Epidermal melanocyte (primary cell): ENCODE measurements at regions not wholly inside any gene's neighbourhood (a gene's known extent, or its start where the extent isn't known, plus 50 kb on each side); places are given as distances from the start of the nearest gene placed in this dataset.
"Not testable (repeated sequence)": the region's sequence is repeated elsewhere in the genome, so short reads cannot be mapped to it uniquely, and the experiment has no call there.

Experiments
- DNase-seq: peaks from one replicate; pipeline ENCODE4 v3.0.0; 2011; ENCODE audit warnings: low spot score; ENCODE audit not compliant: insufficient read length

DNA sequence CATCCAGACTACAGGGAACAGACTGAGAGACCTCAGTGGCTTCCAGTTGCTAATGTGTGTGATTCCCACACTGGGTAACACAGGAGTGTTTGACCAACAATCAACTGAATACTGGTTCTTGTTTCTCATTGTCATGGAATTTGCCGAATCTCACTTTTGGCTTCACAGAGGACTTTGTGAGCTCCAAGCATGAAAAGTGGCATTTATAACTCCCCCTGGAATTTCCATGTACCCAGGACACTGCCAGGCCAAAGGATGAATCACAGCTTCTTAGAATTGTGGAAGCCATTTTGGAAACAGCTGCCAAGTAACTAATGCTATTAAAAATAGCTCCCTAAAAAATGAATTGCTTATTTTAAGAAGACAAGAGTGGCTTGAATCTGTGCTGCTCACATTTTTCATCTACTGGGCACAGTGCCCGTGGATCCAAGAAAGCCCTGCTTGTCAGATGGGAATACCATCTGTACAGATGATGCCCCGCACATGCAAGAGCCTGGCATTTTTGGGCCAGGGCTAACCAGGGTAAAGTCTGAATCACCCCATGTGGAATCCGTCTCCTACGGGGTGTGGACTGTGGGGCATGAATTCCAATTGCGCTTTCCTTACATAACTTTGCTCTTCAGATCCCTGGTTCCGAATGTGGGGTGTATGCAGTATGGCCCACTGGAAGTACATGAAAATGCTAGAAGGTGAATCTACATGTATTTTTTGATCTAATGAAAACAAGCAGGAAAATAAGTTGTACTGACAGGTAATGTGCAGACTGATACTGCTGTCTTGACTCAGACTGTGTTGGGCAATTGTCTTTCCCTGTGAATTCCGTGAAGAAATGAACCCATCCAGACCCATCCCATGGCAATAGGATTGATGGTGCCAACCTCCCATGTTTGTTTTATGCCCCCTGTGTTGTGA, 487.3 kb downstream of the SIPA1L2 start:
- peak; percentile 59 for DNase-seq

DNA sequence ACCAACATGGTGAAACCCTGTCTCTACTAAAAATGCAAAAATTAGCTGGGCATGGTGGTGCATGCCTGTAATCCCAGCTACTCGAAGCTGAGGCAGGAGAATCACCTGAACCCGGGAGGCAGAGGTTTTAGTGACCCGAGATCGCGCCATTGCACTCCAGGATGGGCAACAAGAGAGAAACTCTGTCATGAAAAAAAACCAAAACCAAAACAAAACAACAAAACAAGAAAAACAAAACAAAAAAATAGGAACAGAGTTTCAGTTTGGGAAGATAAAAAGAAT, 488.8 kb downstream of the SIPA1L2 start:
- DNase-seq: not testable (repeated sequence)

DNA sequence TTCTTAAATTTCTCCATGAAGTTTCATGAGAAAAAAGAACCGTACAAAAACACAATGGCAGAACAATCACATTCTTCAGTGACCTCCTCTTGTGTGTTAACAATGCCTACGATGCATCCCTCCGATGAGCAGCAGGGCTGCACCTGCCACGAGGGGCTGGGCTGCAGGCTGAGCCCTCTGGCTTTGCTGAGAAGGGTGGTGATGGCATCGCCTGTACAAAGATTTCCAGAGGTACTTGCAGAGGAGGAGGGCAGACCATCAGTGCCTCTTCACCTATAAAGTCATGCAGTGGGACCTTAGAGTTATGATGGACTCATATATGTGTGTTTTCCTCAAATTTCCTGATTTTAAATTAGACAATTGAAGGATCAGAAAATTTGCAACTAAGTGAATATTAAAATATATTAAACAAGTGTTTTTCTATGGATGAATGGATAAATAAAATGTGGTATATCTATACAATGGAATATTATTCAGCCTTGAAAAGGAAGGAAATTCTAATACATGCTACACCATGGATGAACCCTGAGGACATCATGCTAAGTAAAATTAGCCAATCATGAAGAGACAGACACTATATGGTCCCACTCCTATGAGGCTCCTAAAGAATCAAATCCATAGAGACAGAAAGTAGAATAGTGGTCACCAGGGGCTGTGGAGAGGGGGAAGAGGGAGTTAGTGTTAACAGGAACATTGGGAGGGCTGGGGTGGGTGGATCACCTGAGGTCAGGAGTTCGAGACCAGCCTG, 489.3 kb downstream of the SIPA1L2 start:
- DNase-seq: no peak

DNA sequence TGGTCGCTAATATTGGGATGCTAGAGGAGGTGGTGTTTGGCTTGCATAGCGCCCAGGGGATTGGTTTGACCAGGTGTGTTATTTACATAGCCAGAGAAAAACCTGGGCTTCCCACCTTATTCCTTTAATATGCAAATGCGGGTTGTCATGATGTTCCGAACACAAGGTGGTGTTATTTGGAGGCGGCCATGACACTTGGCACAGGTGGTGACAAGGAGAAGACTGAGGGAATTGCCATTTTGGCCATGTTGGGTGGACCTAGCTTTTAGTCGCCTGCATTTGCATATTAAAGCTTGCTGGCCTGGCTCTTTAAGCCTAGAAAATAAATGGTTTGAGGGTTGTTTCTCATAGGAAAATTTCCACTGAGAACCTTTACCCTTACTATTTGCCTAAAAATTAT, 490.5 kb downstream of the SIPA1L2 start:
- DNase-seq: no peak

DNA sequence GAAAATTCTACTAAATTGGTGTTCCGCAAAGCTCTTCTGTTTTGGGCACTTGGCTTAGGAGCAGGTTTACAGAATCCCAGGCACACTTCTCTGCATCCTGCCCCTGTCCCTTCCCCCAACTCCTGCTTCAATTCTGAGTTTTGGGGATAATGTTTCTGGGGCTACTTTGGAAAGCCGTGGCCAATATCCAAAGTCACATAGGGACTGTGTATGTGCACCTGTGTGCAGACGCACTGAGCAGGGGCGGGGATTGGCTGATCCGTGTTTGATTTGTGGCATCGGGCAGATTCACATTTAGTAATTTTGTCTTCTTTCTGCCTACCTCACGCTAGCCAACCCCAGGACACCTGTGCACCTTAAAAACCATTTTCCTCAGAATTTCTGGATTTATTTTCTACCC, 491.9 kb downstream of the SIPA1L2 start:
- DNase-seq: no peak

DNA sequence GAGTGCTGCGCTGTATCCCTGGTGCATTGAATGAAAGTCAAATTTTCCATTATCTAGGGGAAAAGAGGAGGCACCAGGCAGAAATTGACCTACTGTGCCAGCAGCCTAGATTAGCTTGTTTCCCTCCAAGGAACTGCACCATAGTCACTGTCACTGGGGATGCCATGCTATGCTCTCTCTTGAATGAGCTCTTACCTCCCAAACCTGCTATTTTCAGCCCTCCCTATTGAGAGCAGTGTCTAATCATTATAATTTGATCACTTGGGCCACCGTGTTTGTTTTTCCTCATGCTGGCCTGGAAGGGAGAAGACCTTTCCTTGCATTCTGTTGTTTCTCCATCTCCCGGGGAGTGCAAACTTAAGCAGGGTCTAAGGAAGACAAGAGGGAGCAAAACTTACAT, 492.9 kb downstream of the SIPA1L2 start:
- no peak for DNase-seq

DNA sequence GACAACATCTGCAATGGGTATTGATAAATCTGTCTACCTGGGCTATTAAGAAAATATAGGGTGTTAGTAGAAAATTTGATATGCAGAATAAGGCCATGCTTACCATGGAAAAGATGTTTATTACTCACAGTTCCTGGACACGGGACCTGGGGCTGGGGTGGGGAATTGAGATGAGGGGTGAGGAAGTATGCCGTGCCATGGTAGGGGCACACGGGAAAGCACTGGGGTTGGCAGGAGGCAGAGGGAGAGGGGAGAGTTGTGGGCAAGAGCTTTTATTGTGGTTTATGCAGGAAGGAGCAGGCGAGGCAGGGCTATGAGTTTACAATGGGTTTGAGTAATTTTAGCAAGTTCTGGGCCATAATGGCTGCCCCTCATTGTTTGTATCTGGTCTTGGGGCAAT, 493.8 kb downstream of the SIPA1L2 start:
- DNase-seq: no peak

DNA sequence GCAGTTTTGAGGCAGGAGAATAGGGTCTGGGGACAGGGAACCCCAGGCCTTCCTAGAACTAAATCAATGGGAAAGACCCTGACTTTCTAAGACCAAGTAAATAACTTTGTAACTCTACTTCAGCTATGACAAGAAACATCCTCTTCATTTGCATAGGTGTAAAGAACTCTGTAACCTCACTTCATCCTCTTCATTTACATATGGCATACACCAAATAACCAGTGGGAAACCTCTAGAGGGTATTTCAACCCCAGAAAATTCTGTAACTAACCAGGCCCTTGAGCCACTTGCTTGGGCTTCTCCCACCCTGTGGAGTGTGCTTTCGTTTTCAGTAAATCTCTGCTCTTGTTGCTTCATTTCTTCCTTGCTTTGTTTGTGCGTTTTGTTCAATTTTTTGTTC, 495.6 kb downstream of the SIPA1L2 start:
- no peak for DNase-seq

DNA sequence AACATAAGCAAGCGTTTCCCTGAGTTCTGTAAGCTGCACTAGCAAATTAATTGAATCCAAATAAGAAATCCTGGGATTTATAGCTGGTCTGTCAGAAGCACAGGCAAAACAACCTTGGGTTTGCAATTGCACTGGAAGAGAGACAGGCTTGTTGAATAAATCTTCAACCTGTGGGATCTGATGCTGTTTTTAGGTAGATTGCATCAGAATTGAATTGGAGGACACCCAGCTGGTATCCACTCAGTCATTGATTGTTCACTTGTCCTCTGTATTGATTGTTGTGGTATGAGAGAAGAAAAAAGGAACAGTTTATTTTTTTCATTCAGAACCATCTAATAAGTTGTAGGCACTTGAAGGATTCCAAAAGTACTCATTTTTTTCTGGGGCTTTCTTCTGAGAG, 497.4 kb downstream of the SIPA1L2 start:
- DNase-seq: no peak

DNA sequence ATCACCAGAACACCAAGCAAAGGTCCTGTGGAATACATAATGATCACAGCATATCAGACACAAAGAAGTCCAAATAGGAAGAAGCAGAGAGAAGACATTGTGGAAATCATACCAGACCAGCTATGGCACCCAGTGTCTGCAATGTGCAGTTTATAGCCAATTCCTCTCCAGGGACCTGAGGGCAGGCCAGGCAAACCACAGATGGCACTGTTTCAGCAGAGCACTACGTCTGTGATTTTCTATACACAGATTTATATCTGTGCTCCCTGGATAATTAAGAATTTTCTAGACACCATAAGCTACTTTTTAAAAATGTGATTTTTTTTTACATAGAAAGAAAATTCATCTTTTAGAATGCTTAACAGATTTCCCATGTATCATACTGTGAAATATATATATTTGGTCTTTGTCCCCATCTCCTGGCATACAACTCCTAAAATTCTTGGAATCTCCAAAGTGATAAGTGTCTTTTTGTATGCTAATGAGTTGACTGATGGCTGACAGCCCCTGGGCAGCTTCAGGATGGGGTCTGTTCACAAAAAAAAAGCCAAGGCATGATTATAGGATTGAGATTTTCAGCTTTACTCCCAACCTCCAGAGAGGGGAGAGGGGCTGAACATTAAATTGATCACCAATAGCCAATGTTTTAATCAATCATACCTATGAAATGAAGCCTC, 498.1 kb downstream of the SIPA1L2 start:
- no peak for DNase-seq

DNA sequence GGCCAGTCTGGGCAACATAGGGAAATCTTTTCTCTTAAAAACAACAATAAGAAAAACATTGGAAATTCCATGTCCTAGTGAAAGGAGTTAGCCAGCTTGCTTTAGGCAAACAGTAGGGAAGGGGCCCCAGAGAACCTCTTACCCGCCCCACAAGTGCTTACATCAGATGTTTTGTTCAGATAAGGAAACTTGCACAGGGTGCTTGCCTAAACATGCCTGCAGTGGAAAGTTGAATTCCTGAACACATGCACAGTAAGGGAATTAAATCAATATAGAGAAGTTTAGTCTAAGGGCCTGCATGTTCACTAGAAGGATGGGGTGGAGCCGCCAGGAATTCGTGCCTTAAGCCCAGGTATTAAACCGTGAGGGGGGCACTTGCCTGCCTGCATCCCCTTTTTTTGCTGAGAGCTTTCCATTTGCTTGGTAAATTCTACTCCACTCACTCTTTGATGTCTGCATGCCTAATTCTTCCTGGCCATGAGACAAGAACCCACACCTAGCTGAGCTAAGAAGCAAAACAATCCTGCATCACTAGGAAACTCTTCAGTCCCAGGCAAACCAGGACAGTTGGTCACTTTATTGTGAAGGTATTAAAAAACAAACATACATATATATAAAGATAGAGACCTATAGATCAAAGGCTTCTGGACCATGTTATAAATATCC, 499.0 kb downstream of the SIPA1L2 start:
- DNase-seq: no peak

DNA sequence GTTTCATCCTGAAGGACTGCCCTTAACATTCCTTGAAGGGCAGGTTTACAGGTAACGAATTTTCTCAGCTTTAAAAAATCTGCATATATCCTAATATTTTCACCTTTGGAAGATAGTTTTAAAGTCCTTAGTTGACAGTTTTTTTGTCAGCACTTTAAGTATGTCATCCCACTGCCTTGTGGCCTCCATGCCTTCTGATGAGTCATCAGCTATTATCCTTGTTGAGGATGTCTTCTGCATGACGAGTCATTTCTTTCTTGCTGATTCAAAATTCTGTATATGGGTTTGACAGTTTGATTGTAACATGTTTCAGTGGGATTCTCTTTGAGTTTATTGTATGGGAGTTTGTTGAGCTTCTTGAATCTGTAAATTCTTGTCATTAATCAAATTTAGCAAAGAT, 500.6 kb downstream of the DISC1 start:
- DNase-seq: no peak

DNA sequence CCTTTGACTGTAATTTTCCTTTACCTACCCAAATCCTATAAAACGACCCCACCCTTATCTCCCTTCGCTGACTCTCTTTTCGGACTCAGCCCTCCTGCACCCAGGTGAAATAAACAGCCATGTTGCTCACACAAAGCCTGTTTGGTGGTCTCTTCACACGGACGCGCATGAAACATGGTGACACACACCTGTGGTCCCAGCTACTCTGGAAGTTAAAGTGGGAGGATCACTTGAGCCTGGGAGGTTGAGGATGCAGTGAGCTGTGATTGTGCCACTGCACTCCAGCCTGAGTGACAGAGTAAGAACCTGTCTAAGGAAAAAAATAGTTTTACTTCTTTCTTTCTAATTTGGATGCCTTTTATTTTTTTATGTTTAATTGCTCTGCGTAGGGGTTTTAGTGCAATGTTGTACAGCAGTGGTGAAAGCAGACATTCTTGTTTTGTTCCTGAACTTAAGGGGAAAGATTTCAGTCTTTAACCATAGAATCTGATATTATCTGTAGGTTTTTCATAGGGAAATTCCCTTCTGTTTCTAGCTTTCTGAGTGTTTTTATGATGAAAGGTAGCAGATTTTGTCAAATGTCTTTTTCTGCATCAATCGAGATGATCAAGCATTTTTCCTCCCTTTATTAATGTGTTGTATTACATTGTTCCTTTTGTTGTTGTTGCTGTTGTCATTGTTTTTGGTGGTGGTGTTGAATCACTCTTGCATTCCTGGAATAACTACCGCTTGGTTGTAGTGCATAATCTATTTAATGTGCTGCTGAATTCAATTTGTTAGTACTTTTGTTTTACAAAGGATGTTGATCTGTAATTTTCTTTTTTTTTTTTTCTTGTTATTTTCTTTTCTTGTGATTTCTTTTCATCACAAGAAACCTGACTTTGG, 497.4 kb downstream of the DISC1 start:
- DNase-seq: no peak

DNA sequence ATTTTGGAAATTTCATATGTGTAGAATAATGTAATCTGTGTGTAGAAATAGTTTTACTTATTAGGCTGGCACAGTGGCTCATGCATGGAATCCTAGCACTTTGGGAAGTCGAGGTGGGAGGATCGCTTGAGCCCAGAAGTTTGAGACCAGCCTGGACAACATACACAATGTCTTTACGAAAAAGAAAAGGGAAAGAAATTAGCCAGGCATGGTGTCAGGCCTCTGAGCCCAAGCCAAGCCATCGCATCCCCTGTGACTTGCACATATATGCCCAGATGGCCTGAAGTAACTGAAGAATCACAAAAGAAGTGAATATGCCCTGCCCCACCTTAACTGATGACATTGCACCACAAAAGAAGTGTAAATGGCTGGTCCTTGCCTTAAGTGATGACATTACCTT, 491.3 kb downstream of the DISC1 start:
- DNase-seq: not testable (repeated sequence)

DNA sequence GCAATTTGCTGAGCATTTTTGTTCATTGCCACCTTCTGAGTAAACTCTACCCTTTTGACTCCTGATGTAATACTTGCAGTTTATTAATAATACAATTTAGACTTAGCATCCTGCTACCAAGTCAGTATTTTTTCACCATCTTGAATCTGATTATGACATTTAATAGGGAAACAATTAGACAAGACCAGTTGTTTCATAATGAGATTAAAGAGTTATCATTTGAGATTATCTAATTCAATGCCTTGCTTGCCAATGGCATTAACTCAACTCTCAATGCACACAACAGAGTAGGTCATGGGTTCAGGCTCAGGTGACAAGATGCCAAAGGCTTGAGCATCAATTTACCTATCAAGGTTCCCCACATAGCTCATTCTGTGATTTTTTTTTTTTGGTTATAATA, 488.4 kb downstream of the DISC1 start:
- no peak for DNase-seq

DNA sequence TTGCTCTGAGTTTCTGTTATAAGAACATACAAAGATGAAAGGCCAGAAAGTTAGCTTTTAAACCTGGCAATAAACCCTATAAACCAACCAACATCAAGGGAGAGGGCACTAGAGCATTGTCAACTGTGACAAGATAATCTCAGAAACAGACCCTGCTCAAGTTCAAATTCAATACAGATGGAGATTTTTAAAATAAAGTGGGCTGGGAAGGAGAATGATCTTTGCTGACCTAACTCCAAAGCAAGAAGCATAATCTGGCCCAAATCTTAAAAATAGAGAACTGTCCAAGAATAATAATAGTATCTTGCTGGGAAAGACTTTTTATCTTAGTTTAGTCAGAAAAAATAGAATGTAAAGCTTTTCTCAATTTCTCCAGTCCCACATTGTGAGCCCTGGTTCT, 485.5 kb downstream of the DISC1 start:
- DNase-seq: no peak

DNA sequence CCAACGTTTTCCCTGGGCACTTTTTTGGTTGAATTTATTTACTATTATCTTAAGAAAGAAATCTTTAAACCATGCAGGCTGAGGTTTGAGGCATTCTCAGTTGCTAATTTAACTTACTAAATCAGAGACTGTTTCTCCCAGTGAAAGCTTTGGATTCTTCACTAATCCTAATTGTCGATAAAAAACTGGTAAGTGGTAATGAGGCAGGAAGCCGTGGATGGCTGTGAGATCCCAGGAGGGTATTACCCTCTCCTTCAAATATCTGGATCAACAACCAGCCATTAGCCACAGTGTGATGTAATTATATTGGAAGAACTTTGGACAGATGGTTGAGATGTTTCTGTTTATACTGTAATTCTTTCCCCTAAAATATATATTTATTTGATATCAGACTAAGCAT, 485.0 kb downstream of the DISC1 start:
- no peak for DNase-seq

DNA sequence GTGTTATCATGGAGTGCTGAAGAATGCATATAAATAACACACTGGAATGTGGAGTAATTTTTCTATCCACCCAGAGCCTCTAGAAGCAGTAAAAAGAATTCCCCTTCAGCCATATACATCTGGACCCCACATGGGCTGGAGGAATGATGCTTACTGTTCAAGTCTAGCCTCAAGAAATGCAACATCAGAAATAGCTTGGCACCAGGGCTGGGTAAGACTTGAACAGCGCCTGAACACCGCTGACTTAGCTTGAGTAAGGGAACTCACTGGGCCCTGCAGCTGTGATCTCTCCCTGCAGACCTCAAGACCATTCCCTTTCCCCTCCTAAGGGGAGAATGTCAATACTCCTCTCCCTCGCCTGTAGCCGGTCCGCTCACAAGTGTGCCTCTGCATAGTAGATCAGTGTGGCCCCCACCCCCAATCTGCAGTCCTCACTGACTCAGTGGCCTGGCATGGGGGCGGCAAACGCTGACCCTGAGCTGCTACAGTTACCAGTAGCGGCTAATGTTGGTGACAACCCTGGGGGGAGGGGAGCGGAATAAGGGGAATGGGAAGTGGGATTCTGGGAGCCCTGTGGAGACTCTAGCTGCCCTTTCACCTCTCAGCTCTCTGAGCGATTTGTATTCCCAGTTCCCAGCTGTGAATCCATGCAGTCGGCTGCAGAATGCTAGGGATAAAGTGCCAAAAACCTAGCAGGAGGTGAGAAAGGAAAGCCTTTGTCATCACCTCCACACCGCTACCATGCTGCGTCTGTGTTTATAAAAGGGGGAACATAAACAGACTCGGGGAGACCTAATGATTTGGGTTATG, 483.9 kb downstream of the DISC1 start:
- peak; percentile 49 for DNase-seq

DNA sequence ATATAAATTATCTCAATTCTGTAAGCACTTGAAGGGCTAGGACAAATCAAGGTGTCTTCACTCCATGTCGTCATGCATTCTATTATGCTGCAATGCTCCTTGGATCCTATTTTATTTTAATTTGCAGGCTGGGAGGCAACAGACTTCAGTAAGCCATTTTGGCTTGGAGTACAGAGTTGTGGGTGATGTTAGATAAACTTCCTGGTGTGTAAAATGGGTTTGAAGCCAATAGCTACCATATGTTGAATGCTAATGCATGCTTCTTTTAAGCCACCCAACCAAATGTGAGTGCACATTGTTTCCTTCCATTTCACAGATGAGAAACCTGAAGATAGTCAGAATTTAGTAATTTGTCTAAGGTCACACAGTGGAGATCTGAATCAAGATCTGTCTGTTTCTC, 482.8 kb downstream of the DISC1 start:
- no peak for DNase-seq

DNA sequence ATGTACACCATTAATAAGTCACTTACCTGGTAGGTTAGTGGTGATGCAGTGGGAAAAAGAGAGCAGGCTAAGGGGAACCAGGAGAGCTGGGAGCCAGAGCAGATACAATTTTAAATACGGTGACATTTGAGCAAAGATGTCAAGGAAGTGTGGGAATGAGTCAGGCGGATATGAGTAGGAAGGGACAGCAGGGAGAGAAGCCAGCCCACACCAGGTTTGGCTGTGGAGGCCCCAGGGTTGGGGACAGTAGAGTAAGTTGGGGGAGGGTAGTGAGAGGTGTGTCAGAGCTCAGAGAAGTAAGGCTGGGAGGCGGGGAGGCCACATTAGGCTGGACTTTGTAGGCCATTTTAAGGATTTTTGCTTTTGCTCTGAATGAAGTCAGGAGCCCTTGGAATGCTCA, 482.0 kb downstream of the DISC1 start:
- no peak for DNase-seq
